ENCODE measurements at regions not wholly inside any gene's neighbourhood (a gene's known extent, or its start where the extent isn't known, plus 50 kb on each side); places are given as distances from the start of the nearest gene placed in this dataset.

GRCh38 chr2:160741815-160742214 lies 248.2 kb upstream of the RBMS1 start (continued):
- TF ChIP-seq ZNF462 (CRISPR knock-in tag; IDR thresholded peaks at IDR 0.05) (no peak), EZH2phosphoT487 (IDR thresholded peaks at IDR 0.05; ENCODE audit: unreplicated experiment) (no peak), CTCF (conservative IDR thresholded peaks at IDR 0.05; ENCODE audit: low read depth in 2 of 2) (no peak), ZNF331 (CRISPR knock-in tag; IDR thresholded peaks at IDR 0.05; ENCODE audit: low read depth) (no peak), JUNB (IDR thresholded peaks at IDR 0.05; ENCODE audit: unreplicated experiment) (no peak), ZNF114 (CRISPR knock-in tag; IDR thresholded peaks at IDR 0.05) (no peak)

- no peaks in the 10 kb centered on the region; the same call in 2 of the 3 replicates for H3K9me3 Mint-ChIP-seq
- Histone ChIP-seq H4K20me1 (replicated peaks; ENCODE audit: insufficient read depth) (no peaks in the 10 kb centered on the region), H3K27ac (ENCODE audit: low read depth) (no peak overlapping the region), H3K4me1 (ENCODE audit: insufficient read depth) (no peaks in the 10 kb centered on the region), H3F3A (replicated peaks; ENCODE audit: low read depth) (no peaks in the 10 kb centered on the region), H2AFZ (no peak overlapping the region), H3K79me2 (replicated peaks; ENCODE audit: insufficient read depth) (no peaks in the 10 kb centered on the region), H3K4me3 (no peak overlapping the region), H3K36me3 (ENCODE audit: insufficient read depth) (no peaks in the 10 kb centered on the region), H3K9me2 (ENCODE audit: insufficient read depth) (no peaks in the 10 kb centered on the region), H3K4me2 (no peak overlapping the region), H3K27me3 (ENCODE audit: insufficient read depth) (no peaks in the 10 kb centered on the region)
- no peaks in the 10 kb centered on the region for H3K36me3 Mint-ChIP-seq (ENCODE audit: low read depth)
- no peaks in the 10 kb centered on the region; the same call in 2 of the 3 replicates for H3K4me1 Mint-ChIP-seq
- H3K27me3 Mint-ChIP-seq (ENCODE audit: insufficient read depth, low read depth, poor library complexity): no peaks in the 10 kb centered on the region
- no peak overlapping the region for H3K27ac Mint-ChIP-seq
- DNase-seq (ENCODE audit: low spot score): no peak
- no peak for ATAC-seq
- TF ChIP-seq ETS1 (IDR thresholded peaks at IDR 0.05): no peak
- no peak for TF ChIP-seq CREB1 (CRISPR knock-in tag; IDR thresholded peaks at IDR 0.05; ENCODE audit: low read depth)
- TF ChIP-seq NANOG (IDR thresholded peaks at IDR 0.05; ENCODE audit: borderline replicate concordance): no peak
- TF ChIP-seq EZH2phosphoT487 (IDR thresholded peaks at IDR 0.05; ENCODE audit: unreplicated experiment): no peak
- no peak for TF ChIP-seq EZH2 (IDR thresholded peaks at IDR 0.05; ENCODE audit: low read depth, unreplicated experiment)
- no peak for TF ChIP-seq STAT1 (IDR thresholded peaks at IDR 0.05; ENCODE audit: unreplicated experiment)
- TF ChIP-seq ZNF331 (CRISPR knock-in tag; IDR thresholded peaks at IDR 0.05; ENCODE audit: low read depth): no peak
- no peak overlapping the region for H3K4me3 Mint-ChIP-seq
Measured at GRCh38 chr2:160742667-160743066, 249.1 kb upstream of the RBMS1 start.
